Upper lobe of right lung (tissue), 1 donor: ENCODE measurements at regions not wholly inside any gene's neighbourhood (a gene's known extent, or its start where the extent isn't known, plus 50 kb on each side); places are given as distances from the start of the nearest gene placed in this dataset.

ENCODE experiments used
- ATAC-seq: fragments of 200-7000 bp; cut with Tn5 transposase; one replicate; pipeline ENCODE4 v1.9.1; 2020; ENCODE audit warnings: mild to moderate bottlenecking, moderate library complexity
- DNase-seq: peaks from one replicate; pipeline ENCODE4 v3.0.0-alpha.2; 2020
- H3K27ac ChIP-seq: fragments of 200-600 bp; one replicate; pipeline ENCODE4 v1.8.0; 2022
- H3K27me3 ChIP-seq: fragments of 200-600 bp; one replicate; pipeline ENCODE4 v1.8.0; 2022; ENCODE audit warnings: mild to moderate bottlenecking
- H3K36me3 ChIP-seq: fragments of 200-600 bp; one replicate; pipeline ENCODE4 v1.8.0; 2022
- H3K4me1 ChIP-seq: fragments of 200-600 bp; one replicate; pipeline ENCODE4 v1.8.0; 2022
- H3K4me3 ChIP-seq: fragments of 200-600 bp; one replicate; pipeline ENCODE4 v1.8.0; 2022; ENCODE audit warnings: mild to moderate bottlenecking
- H3K9me3 ChIP-seq: fragments of 200-600 bp; one replicate; pipeline ENCODE4 v1.8.0; 2022
- intact Hi-C: fragments of 100-400 bp; cut with DNase I; formaldehyde crosslinking; loops from one replicate; pipeline ENCODE4 v1.11.0; 2022
- TF ChIP-seq, protein P1 (sequence below): fragments of 200-600 bp; IDR thresholded peaks from one replicate; pipeline ENCODE4 v1.8.0; 2022; ENCODE audit warnings: antibody characterized with exemption
- donor health status: DM: no; HTN: yes; CAD: no; lungs with severe emphysema.

DNA sequence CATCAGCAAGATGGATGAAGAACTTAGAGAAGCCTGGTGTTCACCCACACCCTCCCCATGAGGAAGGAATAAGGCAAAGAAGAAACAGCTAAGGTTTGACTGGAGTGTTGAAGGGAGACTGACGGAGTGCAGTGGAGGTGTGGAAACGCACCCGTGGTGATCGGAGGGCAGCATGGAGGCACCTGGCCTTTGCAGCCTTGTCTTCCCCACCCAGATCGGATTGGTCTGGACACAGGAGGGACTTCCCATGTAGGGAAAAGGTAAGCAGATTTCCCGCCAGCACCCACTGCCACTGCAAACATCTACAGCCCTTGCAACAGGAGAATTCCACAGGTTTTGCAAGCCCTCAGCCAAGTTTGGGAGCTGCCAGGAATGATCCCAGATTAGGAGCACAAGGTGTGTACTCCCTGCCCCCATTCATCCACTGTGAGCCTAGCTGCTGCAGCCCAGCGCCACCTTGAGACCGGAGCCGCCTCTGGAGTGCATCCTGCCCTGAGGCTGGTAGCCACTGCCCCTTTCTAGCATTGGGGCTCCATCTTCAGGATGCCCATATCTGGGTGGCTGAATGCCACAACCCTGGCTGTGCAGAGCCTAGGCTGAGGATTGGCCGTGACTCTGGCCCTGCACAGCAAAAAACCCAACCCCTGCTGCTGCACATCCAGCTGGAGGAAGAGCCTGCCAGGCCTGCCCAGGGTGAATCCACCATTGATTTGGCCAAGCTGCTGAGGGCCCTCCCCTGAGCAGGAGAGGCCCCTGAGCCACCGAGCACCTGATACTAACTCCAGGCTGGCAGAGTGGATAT is 411.1 kb downstream of the TMEM121 start:
- peaks cover 6% of the 10 kb centered on the region for H3K27me3 ChIP-seq
- no peak for ATAC-seq
- TF ChIP-seq, protein P1, sequence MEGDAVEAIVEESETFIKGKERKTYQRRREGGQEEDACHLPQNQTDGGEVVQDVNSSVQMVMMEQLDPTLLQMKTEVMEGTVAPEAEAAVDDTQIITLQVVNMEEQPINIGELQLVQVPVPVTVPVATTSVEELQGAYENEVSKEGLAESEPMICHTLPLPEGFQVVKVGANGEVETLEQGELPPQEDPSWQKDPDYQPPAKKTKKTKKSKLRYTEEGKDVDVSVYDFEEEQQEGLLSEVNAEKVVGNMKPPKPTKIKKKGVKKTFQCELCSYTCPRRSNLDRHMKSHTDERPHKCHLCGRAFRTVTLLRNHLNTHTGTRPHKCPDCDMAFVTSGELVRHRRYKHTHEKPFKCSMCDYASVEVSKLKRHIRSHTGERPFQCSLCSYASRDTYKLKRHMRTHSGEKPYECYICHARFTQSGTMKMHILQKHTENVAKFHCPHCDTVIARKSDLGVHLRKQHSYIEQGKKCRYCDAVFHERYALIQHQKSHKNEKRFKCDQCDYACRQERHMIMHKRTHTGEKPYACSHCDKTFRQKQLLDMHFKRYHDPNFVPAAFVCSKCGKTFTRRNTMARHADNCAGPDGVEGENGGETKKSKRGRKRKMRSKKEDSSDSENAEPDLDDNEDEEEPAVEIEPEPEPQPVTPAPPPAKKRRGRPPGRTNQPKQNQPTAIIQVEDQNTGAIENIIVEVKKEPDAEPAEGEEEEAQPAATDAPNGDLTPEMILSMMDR, result no peak
- DNase-seq, result no peak
- intact Hi-C loops, result no loop called here
- no peaks in the 10 kb centered on the region for H3K4me1 ChIP-seq
- H3K27ac ChIP-seq, result no peak overlapping the region
- H3K9me3 ChIP-seq, result no peaks in the 10 kb centered on the region
- H3K36me3 ChIP-seq, result no peaks in the 10 kb centered on the region
- H3K4me3 ChIP-seq, result no peak overlapping the region

DNA sequence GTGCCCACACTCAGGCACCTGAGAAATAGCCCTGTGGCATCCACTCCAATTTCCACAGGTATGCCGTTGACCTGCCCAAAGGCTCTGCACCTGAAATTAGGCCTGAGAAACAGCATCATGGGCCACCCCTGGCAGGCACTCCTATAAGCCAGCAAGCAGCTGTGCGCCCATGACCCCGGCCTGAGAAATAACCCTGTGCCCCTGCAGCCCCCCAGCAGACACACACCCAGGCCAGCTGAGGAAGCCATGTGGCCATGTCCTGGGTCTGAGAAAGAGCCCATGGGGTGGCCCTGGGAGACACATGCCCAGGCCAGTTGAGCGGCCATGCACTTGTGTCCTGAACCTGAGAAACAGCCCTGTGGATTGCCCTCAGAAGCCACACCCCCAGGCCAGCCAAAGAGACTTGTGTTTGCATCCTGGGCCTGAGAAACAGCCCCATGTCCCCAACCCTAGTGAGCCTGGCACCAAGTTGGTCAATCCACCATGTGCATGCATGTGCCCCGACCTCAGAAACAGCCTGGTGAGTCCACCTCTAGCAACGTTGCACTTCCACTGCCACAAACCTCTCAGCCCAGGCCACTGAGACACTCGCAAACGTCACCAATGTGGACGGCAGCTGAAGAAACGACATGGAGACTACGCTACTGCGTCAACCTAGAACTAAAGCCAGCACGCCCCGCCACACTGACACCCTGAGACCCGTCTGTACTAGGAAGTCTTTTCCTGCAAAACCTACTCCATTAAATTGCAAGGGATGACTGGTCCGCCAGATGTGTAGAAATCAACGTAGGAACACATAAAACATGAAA is 411.9 kb downstream of the TMEM121 start:
- TF ChIP-seq, protein P1, result no peak
- Histone ChIP-seq H3K36me3 (no peaks in the 10 kb centered on the region), H3K9me3 (no peaks in the 10 kb centered on the region), H3K27me3 (peaks cover 6% of the 10 kb centered on the region), H3K27ac (no peak overlapping the region), H3K4me3 (no peak overlapping the region), H3K4me1 (no peaks in the 10 kb centered on the region)
- ATAC-seq (no peak), DNase-seq (no peak)
- intact Hi-C loops, result no loop called here

DNA sequence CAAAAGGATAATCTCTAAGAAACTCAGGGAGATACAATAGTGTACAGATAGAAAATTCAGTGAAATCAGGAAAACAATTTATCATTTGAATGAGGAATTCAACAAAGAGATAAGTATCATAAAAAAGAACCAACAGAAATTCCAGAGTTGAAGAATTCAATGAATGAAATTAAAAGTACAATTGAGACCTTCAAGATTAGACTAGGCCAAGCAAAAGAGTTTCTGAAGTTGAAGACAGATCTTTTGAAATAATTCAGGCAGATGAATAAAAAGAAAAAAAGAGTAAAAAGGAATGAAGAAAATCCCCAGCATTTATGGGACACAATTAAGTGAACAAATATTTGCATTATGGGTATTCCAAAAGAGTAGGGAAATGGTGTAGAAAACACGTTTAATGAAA is 412.6 kb downstream of the TMEM121 start:
- H3K4me1 ChIP-seq, result no peaks in the 10 kb centered on the region
- TF ChIP-seq, protein P1, result no peak
- intact Hi-C loops, result no loop called here
- H3K36me3 ChIP-seq, result no peaks in the 10 kb centered on the region
- ATAC-seq, result no peak
- H3K4me3 ChIP-seq, result no peak overlapping the region
- no peaks in the 10 kb centered on the region for H3K27me3 ChIP-seq
- no peaks in the 10 kb centered on the region for H3K9me3 ChIP-seq
- no peak for DNase-seq
- no peak overlapping the region for H3K27ac ChIP-seq

DNA sequence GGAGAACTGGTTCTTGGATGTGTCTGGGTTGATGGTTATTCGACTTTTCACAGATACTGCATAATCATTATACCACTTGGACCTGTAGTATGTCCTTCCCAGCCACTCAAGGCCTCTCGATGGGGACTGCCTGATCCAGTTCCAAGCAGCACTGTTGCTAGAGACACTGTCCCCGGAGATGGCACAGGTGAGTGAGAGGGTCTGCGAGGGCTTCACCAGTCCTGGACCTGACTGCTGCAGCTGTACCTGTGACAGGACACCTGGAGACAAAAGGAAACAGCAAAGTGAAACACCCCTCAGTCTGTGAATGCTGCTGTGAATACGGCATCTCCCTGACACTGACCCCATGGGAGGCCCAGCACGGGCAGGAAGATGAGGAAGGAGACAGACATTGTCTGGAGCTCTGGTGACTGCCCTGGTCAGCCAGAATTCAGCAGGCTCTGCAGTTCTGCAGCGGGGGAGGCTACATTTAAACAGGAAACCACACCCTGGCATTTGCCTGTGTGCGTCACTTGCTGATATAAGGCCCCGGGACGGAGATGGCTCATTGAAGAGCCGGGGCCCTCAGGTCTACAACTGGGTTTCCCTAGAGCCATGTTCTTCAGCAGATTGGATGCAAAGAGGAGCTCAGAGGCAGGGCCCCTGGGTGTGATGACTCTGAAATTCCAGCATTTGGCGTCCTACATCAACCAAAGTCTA is 413.6 kb downstream of the TMEM121 start:
- no peaks in the 10 kb centered on the region for H3K9me3 ChIP-seq
- no peak overlapping the region for H3K27ac ChIP-seq
- DNase-seq (no peak), ATAC-seq (peak; percentile 32)
- H3K4me1 ChIP-seq, result no peaks in the 10 kb centered on the region
- intact Hi-C loops, result no loop called here
- no peaks in the 10 kb centered on the region for H3K36me3 ChIP-seq
- TF ChIP-seq, protein P1, result no peak
- H3K27me3 ChIP-seq, result no peaks in the 10 kb centered on the region
- H3K4me3 ChIP-seq, result no peak overlapping the region

DNA sequence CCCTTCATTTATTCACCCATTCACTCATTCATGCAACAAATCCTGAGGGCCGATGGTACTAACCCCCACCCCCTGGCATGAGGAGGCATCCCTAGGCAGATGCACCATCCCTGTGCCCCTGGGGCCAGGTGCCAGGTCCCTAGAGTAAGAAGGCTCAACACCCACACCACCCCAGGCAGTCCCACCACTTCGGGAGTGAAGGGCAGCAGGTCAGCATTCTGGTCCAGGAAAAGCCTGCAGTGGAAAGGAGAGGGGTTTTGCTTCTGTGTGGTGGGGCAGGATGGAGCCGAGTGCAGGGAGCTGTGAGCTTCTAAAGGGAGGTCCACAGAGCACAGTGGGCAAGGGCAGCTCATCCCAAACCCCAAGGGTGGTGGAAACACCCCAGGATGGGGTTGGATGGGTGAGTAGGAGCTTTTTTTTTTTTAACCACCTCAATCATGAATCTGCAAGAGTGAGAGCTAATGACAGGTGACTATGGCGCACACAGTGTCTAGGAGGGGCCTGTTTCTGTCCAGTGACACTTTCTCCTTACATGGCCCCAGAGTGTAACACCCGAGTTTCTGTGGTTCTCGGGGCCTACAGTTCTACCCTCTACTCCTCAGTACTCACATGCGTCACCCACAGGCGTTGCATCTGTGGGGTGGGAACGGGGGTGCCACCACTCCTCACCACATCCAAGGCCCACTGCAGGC is 414.3 kb downstream of the TMEM121 start:
- ATAC-seq, result no peak
- TF ChIP-seq, protein P1, result no peak
- H3K27me3 ChIP-seq, result no peaks in the 10 kb centered on the region
- H3K27ac ChIP-seq, result no peak overlapping the region
- no peak for DNase-seq
- intact Hi-C loops, result no loop called here
- H3K4me1 ChIP-seq, result no peaks in the 10 kb centered on the region
- no peak overlapping the region for H3K4me3 ChIP-seq
- H3K36me3 ChIP-seq, result no peaks in the 10 kb centered on the region
- no peaks in the 10 kb centered on the region for H3K9me3 ChIP-seq
